ENCODE measurements at regions not wholly inside any gene's neighbourhood (a gene's known extent, or its start where the extent isn't known, plus 50 kb on each side); places are given as distances from the start of the nearest gene placed in this dataset.

DNA sequence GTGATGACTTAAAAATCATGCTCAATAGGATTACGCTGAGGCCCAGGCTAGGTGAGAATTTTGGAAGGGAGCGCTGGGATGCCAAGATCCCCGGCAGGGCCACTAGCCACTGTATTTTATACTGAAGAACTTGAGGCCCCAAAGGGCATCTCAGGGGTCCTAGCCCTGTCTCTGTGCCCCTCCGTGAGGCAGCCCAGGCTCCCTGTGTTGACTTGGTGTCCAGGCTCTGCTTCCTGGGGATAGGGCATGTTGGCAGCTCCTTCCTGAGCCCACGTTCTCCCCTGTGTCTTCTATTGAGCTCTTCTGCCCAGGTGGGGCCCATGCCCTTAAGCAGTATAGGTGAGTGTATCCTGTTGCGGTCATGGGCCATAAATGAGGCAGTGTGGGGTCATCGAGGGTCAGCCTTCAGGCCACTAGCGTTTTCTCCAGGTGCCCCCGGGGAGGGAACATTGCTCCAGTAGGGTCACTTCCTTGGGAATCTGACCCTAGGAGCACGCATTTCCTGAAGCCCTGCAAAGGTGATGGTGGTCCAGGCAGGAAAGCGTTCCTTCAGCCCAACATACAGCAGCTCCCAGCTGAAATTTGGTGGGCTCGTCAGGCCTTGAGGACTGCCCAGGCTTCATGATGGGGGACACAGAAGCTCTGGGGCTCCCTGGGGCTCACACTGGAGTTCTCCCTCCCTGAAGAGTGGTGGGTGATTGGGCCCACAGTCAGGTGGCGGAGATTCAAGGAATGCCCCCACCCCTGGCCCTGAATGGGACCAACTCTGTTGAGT is 189.4 kb downstream of the UBE3A start:
- H3K9ac ChIP-seq (replicated peaks in 1 of 4; ENCODE audit: extremely low read depth in 1 of 4, low read depth in 3 of 4, low read length in 3 of 4), result no peak overlapping the region
- no peak overlapping the region for H3K27ac ChIP-seq (ENCODE audit: low read depth, low read length)
- no peak overlapping the region for H3K56ac ChIP-seq (replicated peaks; ENCODE audit: insufficient read length, low read depth, low read length)
- no peak overlapping the region for H4K5ac ChIP-seq (ENCODE audit: insufficient read length, low read depth, low read length)
- no peak overlapping the region for H2BK120ac ChIP-seq (replicated peaks; ENCODE audit: low read depth, low read length)
- no peak overlapping the region for H3K4me2 ChIP-seq (ENCODE audit: insufficient read depth in 1 of 2, low read depth in 2 of 2, low read length in 2 of 2)
- CTCF ChIA-PET (ENCODE audit: partially characterized antibody), result no interaction called here
- H3K79me2 ChIP-seq (ENCODE audit: control insufficient read depth in 1 of 2, insufficient read depth in 2 of 2, low read length in 2 of 2), result no peaks in the 10 kb centered on the region
- no peak overlapping the region for H3K18ac ChIP-seq (ENCODE audit: extremely low read depth, low read length)
- H2AK5ac ChIP-seq (ENCODE audit: low read depth, low read length), result no peak overlapping the region
- no peak overlapping the region for H3K14ac ChIP-seq (ENCODE audit: insufficient read length)
- no peak overlapping the region; the same call in 1 of the 2 replicates for H4K8ac ChIP-seq (ENCODE audit: extremely low read depth, insufficient read depth, low read length)
- no peaks in the 10 kb centered on the region for H3K79me1 ChIP-seq (ENCODE audit: low read depth, low read length)
- H2BK12ac ChIP-seq (ENCODE audit: low read depth, low read length), result no peak overlapping the region
- DNase-seq (ENCODE audit: low read depth in 1 of 2, low spot score in 2 of 2) (peak in 1 of 2 experiments; percentile 17), FAIRE-seq (no peak)
- 86% methylated on average over 12 of the region's 13 CpGs; no CpG with 5 or more reads in 1 of the 2 experiments for WGBS, 2 experiments (ENCODE audit: extremely low coverage in 1 of 2, insufficient coverage in 1 of 2, insufficient read length in 1 of 2, insufficient replicate concordance in 2 of 2, low coverage in 1 of 2, low lambda C conversion rate in 2 of 2, missing lambda C conversion rate in 1 of 2)
- POLR2A ChIA-PET (ENCODE audit: partially characterized antibody), result interaction anchor here (0.6 kb wide), 1 partner anchor 18 kb away, joined by 4 read pairs; no protein-coding TSS in a partner anchor
- H3K36me3 ChIP-seq (ENCODE audit: control insufficient read depth in 2 of 4, insufficient read depth in 4 of 4, low read length in 3 of 4), result no peaks in the 10 kb centered on the region
- no peak overlapping the region for H3K23ac ChIP-seq (ENCODE audit: insufficient read length)
- H3K4me1 ChIP-seq (replicated peaks in 1 of 4; ENCODE audit: control insufficient read depth in 3 of 4, insufficient read depth in 4 of 4, low read length in 3 of 4), result no peaks in the 10 kb centered on the region
- H3K4ac ChIP-seq (replicated peaks; ENCODE audit: insufficient read length, low read depth, low read length), result no peak overlapping the region
- H3K9me3 ChIP-seq (ENCODE audit: insufficient read depth in 2 of 2, low read depth in 1 of 2, low read length in 1 of 2), result peaks cover 61 to 92% of the 10 kb centered on the region in 2 experiments
- H3K27me3 ChIP-seq (replicated peaks in 1 of 4; ENCODE audit: control insufficient read depth in 3 of 4, extremely low read depth in 1 of 4, insufficient read depth in 3 of 4, low read length in 3 of 4), result no peaks in the 10 kb centered on the region
- H2AFZ ChIP-seq (ENCODE audit: low read length), result no peak overlapping the region
- no peak overlapping the region for H4K91ac ChIP-seq (replicated peaks; ENCODE audit: insufficient read length, low read length)
- H2BK15ac ChIP-seq (ENCODE audit: low read length), result no peak overlapping the region
- H3K23me2 ChIP-seq (ENCODE audit: low read depth, low read length), result no peaks in the 10 kb centered on the region
- H3K4me3 ChIP-seq (ENCODE audit: extremely low read depth in 1 of 4, insufficient read depth in 2 of 4, low read depth in 3 of 4, low read length in 4 of 4), result no peak overlapping the region
- H2BK20ac ChIP-seq (ENCODE audit: low read length), result no peak overlapping the region
- no peak overlapping the region for H2BK5ac ChIP-seq (ENCODE audit: low read depth, low read length)
- no peaks in the 10 kb centered on the region for H4K20me1 ChIP-seq (replicated peaks in 1 of 2; ENCODE audit: control insufficient read depth in 1 of 2, insufficient read depth in 2 of 2, low read length in 2 of 2)
- TF ChIP-seq HDAC2 (IDR thresholded peaks at IDR 0.05; ENCODE audit: borderline replicate concordance in 1 of 2, low read depth in 2 of 2, low read length in 2 of 2) (no peak), ASH2L (IDR thresholded peaks at IDR 0.05; ENCODE audit: low read length) (no peak), POU5F1 (IDR thresholded peaks at IDR 0.05; ENCODE audit: low read depth, low read length) (no peak), PHF8 (conservative IDR thresholded peaks at IDR 0.05; ENCODE audit: low read depth, low read length) (no peak), CEBPB (IDR thresholded peaks at IDR 0.05; ENCODE audit: low read depth, low read length) (no peak), EP300 (IDR thresholded peaks at IDR 0.05; ENCODE audit: borderline replicate concordance in 1 of 2, low read depth in 2 of 2, low read length in 2 of 2) (no peak)
- TF ChIP-seq, protein P1, sequence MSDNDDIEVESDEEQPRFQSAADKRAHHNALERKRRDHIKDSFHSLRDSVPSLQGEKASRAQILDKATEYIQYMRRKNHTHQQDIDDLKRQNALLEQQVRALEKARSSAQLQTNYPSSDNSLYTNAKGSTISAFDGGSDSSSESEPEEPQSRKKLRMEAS (IDR thresholded peaks at IDR 0.05), result no peak
